ENCODE measurements at regions not wholly inside any gene's neighbourhood (a gene's known extent, or its start where the extent isn't known, plus 50 kb on each side); places are given as distances from the start of the nearest gene placed in this dataset.
"Not testable (repeated sequence)": the region's sequence is repeated elsewhere in the genome, so short reads cannot be mapped to it uniquely, and the experiment has no call there.

DNA sequence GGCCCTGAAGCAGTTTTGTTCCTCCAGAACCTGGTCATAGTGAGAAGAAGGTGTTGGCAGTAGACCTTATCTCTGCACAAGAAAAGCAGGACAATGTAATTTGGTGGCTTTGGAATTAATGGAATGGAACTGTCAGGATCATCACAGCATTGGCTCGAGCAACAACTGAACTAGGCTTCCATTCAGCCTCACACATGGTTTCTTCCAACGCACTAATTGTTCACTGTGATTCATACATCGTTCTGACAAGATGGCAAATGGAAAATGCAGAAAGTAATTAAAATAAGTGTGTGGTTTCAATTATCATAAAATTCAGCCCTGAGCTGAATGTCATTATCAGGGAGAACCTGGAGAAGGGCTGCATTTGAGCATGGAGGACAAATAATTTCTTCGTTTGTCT lies 80.6 kb downstream of the MFSD1 start:
- no peak for DNase-seq

DNA sequence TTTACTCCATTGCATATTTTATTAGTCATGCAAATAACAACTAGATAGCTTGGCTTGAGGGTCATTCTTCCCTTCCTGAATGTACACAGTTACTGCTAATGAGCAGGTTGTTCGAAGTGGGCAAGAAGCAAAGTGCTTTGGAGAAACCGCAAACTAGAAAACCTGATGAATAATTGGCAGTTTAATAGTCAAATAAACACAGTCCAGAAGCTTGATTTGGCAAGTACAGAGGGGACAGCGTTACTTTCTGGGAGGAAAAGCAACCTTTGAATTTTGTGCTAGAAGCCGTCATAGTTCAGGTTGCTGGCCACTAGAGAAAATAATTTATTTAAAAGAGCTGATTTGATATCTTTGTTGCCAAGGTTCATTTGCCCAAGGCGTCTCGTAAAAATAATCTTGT lies 94.9 kb downstream of the MFSD1 start:
- no peak for DNase-seq

DNA sequence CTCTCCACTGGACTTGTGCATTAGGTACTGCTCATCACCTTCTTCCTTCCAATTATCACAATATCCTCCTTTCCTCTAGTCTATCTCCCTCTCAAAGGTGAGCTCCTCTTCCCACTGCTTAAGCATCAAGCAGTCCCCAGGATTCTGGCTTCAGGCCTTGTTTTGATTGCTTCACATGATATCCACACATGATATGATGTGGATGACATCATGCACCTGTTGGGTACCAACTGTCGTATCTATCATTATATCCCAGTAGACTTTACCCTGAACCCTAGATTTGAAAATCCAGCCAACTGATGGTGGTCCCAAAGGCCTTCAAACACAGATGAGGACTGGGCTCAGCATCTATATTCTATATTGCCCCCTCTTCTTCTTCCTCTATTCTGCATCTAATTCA lies 104.9 kb downstream of the MFSD1 start:
- no peak for DNase-seq

DNA sequence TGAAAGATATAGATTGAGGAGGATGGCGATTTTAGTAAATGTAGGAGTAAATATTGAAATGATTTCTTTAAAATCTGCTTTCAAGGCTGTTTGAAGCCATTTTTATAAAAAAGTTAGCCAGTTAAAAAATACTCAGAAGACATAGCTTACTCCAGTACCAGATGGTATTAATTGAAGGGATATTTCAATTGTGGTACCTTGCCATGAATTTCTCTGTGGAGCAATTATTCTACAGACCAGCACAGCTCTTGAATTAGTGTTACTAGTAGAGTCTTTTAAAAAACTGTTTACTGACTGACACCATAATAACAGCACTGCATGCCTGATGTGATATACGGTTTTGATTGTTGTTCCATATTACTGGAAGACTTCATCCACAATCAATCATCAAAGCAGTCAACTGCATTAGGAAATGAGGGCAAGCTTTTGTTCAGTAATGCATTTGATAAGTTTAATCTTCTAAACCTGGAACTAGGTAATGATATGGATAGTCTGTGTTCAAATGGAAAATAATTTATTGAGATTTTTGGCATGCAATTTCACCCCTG lies 106.4 kb downstream of the MFSD1 start:
- DNase-seq = peak; percentile 21

DNA sequence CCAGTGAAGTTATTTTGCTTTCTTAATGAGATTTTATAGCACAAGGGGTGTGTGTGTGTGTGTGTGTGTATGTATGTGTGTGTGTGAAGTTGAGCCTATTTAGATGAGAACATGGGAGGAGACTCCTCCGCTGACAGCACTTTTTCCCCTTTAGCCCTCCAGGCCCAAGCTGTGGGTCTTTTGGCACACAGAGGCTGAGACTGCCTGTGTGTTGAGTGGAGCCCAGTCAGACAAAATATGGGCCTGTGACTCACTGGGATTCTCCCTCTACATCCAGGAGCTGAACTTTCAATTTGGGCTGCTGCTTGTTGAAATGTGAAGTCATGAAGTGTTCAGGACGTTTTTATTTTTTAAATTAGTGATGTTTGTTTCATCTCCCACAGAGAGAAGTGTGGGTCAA lies 108.0 kb downstream of the MFSD1 start:
- peak; percentile 65 for DNase-seq

DNA sequence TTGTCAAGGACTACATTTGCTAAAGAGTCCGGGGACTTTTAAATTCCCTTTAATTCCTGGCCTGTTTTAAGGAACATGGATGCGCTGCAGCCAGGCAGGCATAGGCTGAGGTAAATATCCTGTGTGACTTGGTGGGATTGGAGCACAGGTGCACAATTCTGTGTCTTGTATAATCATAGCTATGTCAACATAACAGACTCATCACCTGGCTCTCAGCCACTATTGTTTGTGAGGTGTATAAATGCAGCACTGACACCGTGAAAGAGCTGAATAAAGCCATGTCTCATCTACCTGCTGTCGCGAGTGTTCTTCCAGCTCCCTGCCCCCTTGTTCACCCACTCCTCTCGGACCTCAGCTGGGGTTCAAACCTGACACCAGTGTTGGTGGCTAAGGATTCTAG lies 109.7 kb downstream of the MFSD1 start:
- no peak for DNase-seq

DNA sequence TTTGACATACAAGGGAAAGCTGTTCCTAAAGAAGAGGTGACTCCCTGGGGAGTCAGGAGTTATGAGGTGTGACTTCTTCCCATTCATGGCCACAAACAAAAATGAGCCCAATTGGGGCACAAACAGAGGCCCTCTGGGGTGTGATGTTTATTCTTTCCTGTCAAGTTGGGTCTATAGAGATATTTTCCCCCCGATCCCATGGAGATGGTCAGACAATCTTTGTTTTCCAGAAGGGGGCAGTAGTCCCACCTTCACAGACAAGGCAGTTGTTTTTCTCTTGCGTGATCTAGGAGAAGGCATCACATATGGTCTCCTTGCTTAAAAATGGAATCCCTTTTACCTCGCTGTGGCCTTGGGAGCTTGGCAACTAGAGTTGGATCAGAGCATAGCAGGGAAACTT lies 110.3 kb downstream of the MFSD1 start:
- no peak for DNase-seq

DNA sequence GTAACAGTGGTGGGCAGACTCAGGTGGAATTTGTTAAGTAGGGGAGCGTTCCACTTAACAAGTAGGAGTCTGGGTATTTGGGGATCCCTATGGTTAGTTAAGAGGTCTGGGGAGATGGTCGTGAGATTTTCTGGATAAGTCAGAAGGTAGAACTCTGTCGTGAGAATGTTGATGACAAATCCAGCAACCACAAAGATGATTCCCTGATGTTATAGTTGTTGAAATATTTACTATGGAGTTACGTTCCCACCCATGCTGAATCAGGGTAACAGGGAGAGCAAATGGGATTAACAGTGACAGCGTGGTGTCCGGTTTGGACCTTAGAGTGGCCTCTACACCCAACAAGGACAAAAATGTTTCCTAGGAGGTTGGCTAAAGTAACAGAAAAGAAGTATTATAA lies 110.8 kb downstream of the MFSD1 start:
- DNase-seq = peak; percentile 12

DNA sequence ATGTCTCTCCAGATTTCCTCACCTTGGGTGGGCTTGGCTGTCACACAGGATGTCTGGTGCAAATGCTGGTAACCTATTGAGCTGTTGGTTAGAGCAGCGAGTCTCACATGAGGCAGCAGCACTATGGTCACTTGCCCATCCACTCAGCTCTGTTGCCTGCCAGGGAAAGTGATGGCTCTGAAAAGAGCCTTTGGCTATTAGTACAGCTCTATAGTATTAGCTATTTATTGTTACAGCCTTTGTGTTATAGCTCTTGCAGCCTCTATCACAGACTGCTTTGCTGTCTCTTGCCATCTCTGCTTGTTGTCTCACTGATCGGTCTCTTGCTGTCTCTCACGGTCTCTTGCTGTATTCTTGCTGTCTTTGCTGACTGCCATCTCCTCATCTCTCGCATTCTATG lies 114.3 kb downstream of the MFSD1 start:
- no peak for DNase-seq

DNA sequence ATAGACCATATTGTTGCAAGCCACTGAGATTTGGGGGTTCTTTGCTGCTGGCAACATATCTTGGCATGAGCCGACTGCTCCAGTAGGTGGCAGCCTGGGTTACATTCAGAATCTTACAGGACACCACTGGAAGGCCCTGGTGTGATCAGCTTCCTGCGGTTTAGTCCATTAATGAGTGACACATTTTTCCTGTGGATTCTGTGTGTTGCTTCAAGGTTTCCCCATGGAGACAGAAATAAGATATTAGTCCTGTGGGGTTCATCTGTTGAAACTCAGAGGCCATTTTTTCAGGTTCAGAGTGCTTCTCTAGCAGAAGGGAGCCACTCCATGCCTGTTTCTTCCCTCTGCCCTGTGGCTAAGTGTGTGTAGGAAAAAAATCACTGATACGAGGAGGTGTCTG lies 116.2 kb downstream of the MFSD1 start:
- DNase-seq = peak; percentile 89

DNA sequence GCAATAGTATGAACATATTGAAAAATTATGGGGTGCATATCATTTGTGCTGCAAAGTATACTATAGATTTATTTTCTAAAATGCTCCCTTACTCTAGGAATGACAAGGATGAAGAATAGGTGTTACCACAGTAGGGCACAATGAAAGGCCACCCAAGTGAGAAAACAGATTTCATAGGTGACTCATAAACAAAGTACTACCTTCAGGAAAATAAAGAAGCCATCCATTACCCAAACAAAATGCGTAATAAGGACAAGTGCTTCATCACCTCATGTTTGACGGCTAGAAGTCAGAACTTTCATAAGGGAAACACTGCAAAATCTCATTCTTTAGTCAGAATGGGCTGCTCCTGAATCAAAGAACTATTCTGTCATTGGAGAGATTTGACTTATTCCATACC lies 116.6 kb downstream of the MFSD1 start:
- DNase-seq = no peak

DNA sequence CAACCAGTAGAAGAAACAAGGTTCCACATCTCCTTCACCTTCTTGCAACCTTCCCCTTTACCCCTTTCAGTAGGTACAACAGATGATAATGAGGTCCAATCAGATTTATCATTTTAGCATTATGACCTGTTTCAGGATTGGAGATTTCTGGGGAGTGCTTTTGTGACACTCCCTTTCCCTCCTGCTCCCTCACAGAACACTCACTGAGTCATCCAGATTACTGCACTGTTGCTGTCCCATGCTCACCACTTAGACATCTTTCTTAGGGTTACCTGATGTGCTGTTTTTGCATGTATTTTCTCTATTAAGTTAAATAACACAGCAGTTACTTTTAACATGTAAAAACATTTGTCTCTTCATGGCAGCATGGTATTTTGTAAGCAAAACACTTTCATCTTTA lies 118.5 kb downstream of the MFSD1 start:
- DNase-seq = peak; percentile 22

DNA sequence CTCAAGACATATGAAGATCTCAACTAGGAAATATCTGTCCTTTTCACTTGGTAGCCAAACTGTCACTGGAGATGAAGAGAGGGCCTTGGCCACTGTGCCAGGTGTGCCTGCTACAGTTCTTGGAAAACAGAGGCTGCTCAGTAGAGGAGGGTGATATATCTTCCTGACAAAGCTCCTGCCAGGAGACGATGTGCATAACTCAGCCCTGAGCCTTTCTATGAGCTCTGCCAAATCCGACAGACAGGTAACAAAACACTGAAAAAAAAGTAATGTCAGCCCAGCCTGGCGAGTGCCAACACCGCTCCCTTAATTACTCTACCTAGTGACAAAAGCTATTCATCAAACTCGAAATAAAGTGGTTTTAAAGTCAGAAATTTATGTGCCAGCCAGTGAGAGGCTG lies 123.2 kb downstream of the MFSD1 start:
- no peak for DNase-seq

DNA sequence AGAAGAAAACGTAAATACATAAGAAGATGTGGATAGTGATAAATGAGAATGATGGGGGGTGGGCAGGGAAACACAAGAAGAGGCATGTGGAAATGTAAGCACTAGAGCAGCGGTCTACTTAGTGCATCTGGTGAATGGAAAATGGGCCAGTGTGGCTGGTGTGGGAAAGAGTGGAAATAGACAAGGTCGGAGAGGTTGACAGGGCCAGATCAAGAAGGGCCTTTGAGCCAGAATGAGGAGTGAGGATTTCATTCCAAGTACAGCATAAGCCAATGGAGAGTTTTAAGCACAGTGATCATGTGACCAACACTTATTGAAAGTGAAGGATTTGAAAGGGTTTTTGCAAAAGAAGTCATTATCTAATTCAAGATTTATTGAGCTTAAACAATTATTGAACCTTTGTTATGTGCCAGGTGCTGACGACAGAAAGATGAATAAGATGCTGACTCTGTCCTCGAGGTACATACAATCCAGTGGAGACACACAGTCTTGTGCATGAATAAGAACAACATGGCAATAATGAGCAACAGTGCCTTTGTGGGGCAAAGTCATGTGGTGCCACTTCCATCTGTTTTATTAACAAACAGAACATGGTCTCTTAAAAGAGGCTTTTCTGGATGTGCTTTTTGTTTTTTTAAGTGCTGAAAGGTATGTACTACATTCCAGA lies 124.1 kb downstream of the MFSD1 start:
- DNase-seq = no peak

DNA sequence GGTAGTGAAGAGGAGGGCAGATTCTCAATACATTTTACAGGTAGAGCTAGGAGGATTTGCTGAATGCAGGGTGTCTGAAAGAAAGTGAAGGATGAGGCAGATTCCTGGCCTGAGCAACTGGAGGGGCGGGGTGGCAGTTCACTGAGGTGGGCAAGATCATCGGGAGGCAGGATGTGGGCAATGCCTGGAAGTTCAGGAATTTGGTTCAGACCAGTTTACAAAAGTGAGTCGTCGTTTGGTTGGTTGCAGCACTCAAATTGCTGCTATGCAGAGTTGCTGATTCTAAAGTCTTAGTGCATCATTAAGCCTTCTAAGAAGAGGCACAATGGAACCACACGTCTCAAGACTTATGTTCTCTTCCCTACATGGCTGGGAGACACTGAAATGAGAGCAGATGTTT lies 134.0 kb downstream of the MFSD1 start:
- peak; percentile 46 for DNase-seq

DNA sequence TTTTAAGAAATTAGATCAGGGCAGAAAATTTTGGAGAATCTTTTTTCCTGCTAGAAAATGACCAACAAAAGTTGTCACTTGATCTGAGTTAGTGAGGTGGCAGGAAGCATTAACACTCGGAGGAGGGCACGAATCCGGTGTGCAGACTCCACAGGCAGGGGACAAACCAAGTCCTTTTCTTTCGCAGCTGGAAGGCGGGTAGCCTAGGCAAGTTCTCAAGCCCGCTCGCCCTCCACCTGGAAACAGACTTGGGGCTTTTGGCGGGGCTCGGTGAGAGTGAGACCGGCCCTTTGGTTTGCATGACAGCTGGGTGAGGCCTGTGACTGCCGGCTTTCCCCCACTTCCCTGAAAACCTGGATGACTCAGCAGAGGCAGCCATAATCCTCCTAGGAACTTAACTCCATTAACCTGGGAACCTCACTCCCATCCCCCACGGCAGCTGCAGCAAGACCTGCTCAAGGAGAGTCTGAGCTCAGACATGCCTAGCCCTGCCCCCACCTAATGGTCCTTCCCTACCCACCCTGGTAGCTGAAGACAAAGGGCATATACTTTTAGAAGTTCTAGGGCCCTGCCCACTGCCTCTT lies 134.8 kb downstream of the MFSD1 start:
- DNase-seq = no peak

DNA sequence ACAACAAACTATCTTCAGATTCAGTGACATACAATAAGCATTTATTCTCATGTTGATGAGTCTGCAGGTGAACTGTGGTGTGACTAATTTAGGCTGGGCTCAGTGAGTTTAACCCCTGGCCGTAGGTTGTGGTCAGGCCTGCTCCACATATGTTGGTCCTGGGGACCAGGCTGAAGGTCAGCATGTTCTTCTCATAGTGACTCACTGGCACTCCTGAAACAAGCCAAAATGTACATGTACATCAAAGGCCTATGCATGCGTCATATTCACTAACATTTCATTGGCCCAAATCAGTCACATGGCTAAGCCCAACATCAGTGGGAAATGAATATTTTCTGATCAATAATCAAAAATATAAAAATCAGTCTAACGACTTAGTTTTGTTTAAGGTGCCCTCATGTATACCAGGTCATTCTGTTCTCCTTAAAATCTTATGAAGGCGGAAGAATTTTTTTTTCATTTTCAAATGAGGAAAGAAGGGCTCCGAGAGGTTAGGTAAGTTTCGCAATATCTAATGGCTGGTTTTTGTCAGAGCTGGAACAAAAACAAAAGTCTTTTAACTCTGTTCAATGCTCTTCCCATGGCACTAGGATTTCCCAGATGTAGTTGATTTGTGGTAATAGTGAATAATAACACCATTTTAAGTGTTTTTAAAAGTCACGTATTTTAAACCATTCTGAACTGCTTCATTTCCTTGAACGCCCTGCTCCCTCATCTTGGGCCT lies 148.5 kb downstream of the MFSD1 start:
- no peak for DNase-seq

DNA sequence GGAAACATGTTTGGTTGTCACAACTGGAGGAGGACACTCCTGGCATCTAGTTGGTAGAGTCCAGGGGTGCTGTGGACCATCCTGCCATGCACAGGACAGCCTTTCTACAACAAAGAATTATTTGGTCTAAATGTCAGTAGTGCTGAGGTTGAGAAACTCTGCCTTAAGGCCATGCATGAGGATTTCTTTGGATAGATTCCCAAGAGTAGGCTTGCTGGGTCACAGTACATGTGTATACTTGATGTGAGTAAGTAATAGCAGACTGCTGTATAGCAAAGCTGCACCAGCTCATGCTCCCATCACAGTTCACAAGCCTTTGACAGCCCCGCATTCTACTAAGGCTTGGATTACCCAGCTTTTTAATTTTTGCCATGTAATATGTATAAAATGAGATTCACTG lies 151.3 kb downstream of the MFSD1 start:
- DNase-seq = no peak

DNA sequence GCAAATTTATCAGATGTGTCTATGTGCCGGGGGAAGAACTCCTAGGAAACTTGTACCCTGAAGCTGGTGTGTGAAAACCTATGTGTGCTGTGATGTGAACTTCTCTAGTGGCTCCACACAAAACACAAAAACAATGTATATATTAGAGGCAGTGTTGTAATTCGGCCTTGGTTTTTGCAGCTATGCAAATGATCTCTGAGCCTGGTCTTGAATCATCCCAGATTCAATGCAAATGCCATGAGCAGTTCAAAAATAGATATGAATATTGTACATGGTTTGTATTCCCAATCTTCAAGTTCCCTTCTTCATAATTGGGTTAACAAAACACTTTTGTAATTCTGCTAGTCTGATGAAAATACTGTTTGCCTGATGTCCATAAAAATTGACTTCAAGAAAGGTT lies 152.6 kb downstream of the MFSD1 start:
- DNase-seq = no peak

DNA sequence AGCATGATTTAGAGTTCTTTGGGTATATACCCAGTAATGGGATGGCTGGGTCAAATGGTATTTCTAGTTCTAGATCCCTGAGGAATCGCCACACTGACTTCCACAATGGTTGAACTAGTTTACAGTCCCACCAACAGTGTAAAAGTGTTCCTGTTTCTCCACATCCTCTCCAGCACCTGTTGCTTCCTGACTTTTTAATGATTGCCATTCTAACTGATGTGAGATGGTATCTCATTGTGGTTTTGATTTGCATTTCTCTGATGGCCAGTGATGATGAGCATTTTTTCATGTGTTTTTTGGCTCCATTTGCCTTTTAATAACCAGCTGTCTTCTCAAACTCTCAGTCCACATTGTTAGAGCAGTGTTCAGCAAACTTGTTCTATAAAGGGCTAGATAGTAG lies 155.9 kb downstream of the MFSD1 start:
- not testable (repeated sequence) for DNase-seq

DNA sequence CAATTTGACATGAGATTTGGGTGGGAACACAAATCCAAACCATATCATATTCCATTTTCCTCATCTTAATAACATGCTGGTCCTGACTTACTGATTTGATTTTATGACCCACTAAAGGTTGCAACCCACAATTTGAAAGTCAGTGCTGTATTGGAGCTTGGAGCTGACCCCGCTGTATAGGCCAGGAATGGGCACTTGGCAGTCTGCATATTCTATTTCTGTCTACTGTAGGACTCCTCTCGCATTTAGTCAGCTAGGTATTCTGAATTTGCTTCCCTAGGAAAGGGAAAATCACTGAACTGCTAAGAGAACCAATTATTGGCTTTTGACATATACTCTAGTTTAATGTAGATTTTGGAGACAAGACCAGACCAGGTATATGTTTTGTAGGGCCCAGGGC lies 157.0 kb downstream of the MFSD1 start:
- no peak for DNase-seq

DNA sequence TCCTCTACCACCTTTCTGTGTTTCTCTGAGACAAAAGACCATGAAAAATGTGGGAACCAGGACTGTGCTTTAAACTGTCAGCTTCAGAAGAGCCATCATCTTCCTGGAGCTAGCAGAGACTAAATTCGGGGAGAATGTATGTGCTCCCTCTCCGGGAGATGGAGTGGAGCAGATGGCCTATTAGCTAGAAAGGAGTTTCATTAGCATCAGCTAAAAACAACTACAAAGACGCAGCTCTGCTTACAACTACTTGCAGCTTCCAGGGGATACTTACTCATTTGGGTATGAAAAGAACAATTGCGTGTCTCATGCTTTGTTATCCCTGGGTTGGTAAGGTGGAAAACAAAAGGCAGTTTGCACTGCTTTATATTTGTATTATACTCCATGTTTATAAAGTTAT lies 159.6 kb downstream of the MFSD1 start:
- no peak for DNase-seq

DNA sequence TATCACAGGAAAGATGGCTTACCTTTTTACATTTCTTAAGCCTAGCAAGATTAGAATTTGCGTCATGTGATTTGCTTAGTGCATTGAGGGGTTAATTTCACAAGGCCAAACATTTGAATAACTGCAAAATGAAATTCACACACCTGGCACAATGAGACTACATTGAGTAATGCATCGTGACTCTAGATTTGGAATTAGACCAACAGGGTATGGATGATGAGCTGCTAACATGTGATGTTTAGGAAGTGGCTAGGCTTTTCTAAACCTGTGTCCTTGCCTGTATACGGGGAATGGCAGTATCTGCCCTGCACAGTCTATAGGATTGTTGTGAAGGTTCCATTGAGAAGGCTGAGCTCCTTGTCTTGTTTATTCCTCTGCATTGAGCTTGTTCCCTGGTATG lies 160.1 kb downstream of the MFSD1 start:
- no peak for DNase-seq

DNA sequence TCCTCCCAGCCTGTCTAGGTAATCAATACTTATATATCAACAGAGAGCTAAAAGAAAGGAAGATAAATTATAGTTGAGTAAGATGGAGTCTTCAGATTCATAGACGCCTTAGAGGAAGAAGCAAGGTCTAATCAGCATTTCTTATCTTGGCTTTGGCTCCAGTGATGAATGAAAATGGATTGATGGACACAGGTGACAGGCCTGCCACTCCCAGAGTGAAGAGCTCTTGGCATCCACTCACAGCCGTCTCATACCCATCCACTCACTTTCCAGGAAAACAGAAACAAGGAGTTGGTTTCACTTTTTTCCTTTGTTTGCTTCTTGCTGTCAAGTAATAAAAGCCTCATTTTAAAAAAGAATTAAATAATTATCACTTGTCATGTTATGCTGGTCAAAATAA lies 168.2 kb downstream of the MFSD1 start:
- DNase-seq = no peak

Measured in fibroblast of skin of abdomen (primary cell).